SK-N-SH treated with all-trans-retinoic acid at 6 μM for 48 hours (cell line): ENCODE measurements at regions not wholly inside any gene's neighbourhood (a gene's known extent, or its start where the extent isn't known, plus 50 kb on each side); places are given as distances from the start of the nearest gene placed in this dataset.

Experiments used
- ARNTL ChIP-seq: fragments of 450-650 bp; formaldehyde crosslinking; IDR thresholded peaks from 2 replicates; pipeline ENCODE4 v1.5.0; 2020; ENCODE audit warnings: low read depth, mild to moderate bottlenecking, moderate library complexity, borderline replicate concordance
- CREB5 ChIP-seq: fragments of 250-450 bp; sonication (Bioruptor Pico); IDR thresholded peaks from 2 replicates; pipeline ENCODE4 v1.5.1; 2020; ENCODE audit warnings: low read depth, mild to moderate bottlenecking, moderate library complexity
- CSRNP3 ChIP-seq: fragments of 250-450 bp; sonication (Bioruptor Pico); IDR thresholded peaks from 2 replicates; pipeline ENCODE4 v1.5.1; 2021; ENCODE audit warnings: mild to moderate bottlenecking, moderate library complexity
- ISL1 ChIP-seq: fragments of 250-450 bp; sonication (Bioruptor Pico); IDR thresholded peaks from 2 replicates; pipeline ENCODE4 v2.1.2; 2022; ENCODE audit warnings: mild to moderate bottlenecking, moderate library complexity
- PATZ1 ChIP-seq: fragments of 250-450 bp; sonication (Bioruptor Pico); IDR thresholded peaks from 2 replicates; pipeline ENCODE4 v1.8.0; 2020; ENCODE audit warnings: mild to moderate bottlenecking, moderate library complexity, borderline replicate concordance
- RARB ChIP-seq: fragments of 250-450 bp; sonication (Bioruptor Pico); IDR thresholded peaks from 2 replicates; pipeline ENCODE4 v1.8.0; 2021; ENCODE audit warnings: mild to moderate bottlenecking, moderate library complexity
- ZC3H10 ChIP-seq: fragments of 250-450 bp; sonication (Bioruptor Pico); IDR thresholded peaks from 2 replicates; pipeline ENCODE4 v1.5.1; 2021; ENCODE audit warnings: mild to moderate bottlenecking, moderate library complexity
- ZFP3 ChIP-seq: fragments of 250-450 bp; sonication (Bioruptor Pico); IDR thresholded peaks from 2 replicates; pipeline ENCODE4 v1.5.0; 2020; ENCODE audit warnings: mild to moderate bottlenecking, moderate library complexity

GRCh38 chr3:162802228-162802965 lies 1305.8 kb downstream of the OTOL1 start:
- TF ChIP-seq ZC3H10 (CRISPR knock-in tag) (no peak), ARNTL (CRISPR knock-in tag) (no peak), ISL1 (CRISPR knock-in tag) (no peak), PATZ1 (CRISPR knock-in tag) (no peak), RARB (CRISPR knock-in tag) (no peak), ZFP3 (CRISPR knock-in tag) (no peak), CREB5 (no peak), CSRNP3 (CRISPR knock-in tag) (no peak)
